ENCODE measurements at regions not wholly inside any gene's neighbourhood (a gene's known extent, or its start where the extent isn't known, plus 50 kb on each side); places are given as distances from the start of the nearest gene placed in this dataset.

- Histone ChIP-seq H3K4me3 (ENCODE audit: low read length) (no peak overlapping the region), H3K36me3 (replicated peaks; ENCODE audit: insufficient read depth, low read length) (no peaks in the 10 kb centered on the region), H4K20me1 (ENCODE audit: insufficient read depth, low read length) (no peaks in the 10 kb centered on the region), H2AFZ (ENCODE audit: low read length) (no peak overlapping the region), H3K9me2 (replicated peaks; ENCODE audit: insufficient read depth, low read length) (no peaks in the 10 kb centered on the region), H3K27me3 (replicated peaks; ENCODE audit: insufficient read depth, low read length) (no peaks in the 10 kb centered on the region), H3K4me2 (ENCODE audit: low read depth, low read length) (no peak overlapping the region), H3K79me2 (ENCODE audit: low read length) (no peaks in the 10 kb centered on the region), H3K27ac (ENCODE audit: low read length) (no peak overlapping the region), H3K4me1 (ENCODE audit: low read length) (no peaks in the 10 kb centered on the region), H3F3A (ENCODE audit: insufficient read depth, low read length) (no peaks in the 10 kb centered on the region), H3K9me3 (replicated peaks; ENCODE audit: insufficient read depth, low read length) (no peaks in the 10 kb centered on the region), H3K9ac (ENCODE audit: low read length) (no peak overlapping the region)
- TF ChIP-seq EZH2 (optimal IDR thresholded peaks at IDR 0.05; ENCODE audit: low read depth, low read length) (no peak), CTCF (IDR thresholded peaks at IDR 0.05; ENCODE audit: low read length) (no peak), EZH2phosphoT487 (IDR thresholded peaks at IDR 0.05; ENCODE audit: low read length) (no peak)
- DNase-seq, result no peak
These were observed 571.2 kb upstream of the DAB2 start for GRCh38 chr5:39995990-39996389.

GRCh38 chr5:39992617-39993202, 567.9 kb upstream of the DAB2 start:
- no peaks in the 10 kb centered on the region for H3K4me1 ChIP-seq (ENCODE audit: low read length)
- no peaks in the 10 kb centered on the region for H3K79me2 ChIP-seq (ENCODE audit: low read length)
- no peak for DNase-seq
- H3K9me3 ChIP-seq (replicated peaks; ENCODE audit: insufficient read depth, low read length), result no peaks in the 10 kb centered on the region
- no peak overlapping the region for H3K27ac ChIP-seq (ENCODE audit: low read length)
- no peaks in the 10 kb centered on the region for H3F3A ChIP-seq (ENCODE audit: insufficient read depth, low read length)
- H3K27me3 ChIP-seq (replicated peaks; ENCODE audit: insufficient read depth, low read length), result no peaks in the 10 kb centered on the region
- H3K9me2 ChIP-seq (replicated peaks; ENCODE audit: insufficient read depth, low read length), result no peaks in the 10 kb centered on the region
- H3K9ac ChIP-seq (ENCODE audit: low read length), result no peak overlapping the region
- no peaks in the 10 kb centered on the region for H3K36me3 ChIP-seq (replicated peaks; ENCODE audit: insufficient read depth, low read length)
- H3K4me3 ChIP-seq (ENCODE audit: low read length), result no peak overlapping the region
- no peaks in the 10 kb centered on the region for H4K20me1 ChIP-seq (ENCODE audit: insufficient read depth, low read length)
- TF ChIP-seq CTCF (IDR thresholded peaks at IDR 0.05; ENCODE audit: low read length), result no peak
- no peak overlapping the region for H2AFZ ChIP-seq (ENCODE audit: low read length)
- no peak overlapping the region for H3K4me2 ChIP-seq (ENCODE audit: low read depth, low read length)

DNA sequence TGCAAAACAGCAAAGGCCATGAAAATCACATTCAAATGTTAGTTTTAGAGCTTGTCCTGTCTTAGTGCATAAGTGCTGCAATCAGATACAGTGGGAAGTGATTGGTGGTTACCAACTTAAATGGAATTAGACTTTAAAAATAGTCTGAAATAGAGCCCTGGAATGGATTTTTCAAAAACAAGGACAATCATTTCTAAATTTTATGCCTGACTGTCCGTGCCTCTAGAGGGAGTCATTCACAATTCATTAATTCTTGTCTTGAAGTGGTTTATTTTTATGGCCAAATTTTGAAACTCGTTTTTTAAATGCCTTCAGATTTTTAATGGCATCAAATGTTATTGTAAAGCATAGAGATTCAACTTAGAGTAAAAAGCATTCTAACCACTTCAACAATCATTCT, 561.8 kb upstream of the DAB2 start:
- no peaks in the 10 kb centered on the region for H3K36me3 ChIP-seq (replicated peaks; ENCODE audit: insufficient read depth, low read length)
- H3K27ac ChIP-seq (ENCODE audit: low read length), result no peak overlapping the region
- no peak for DNase-seq
- no peaks in the 10 kb centered on the region for H4K20me1 ChIP-seq (ENCODE audit: insufficient read depth, low read length)
- H3K4me1 ChIP-seq (ENCODE audit: low read length), result no peaks in the 10 kb centered on the region
- no peaks in the 10 kb centered on the region for H3K27me3 ChIP-seq (replicated peaks; ENCODE audit: insufficient read depth, low read length)
- no peak for TF ChIP-seq EZH2phosphoT487 (IDR thresholded peaks at IDR 0.05; ENCODE audit: low read length)
- no peak for TF ChIP-seq EZH2 (optimal IDR thresholded peaks at IDR 0.05; ENCODE audit: low read depth, low read length)
- no peak for TF ChIP-seq CTCF (IDR thresholded peaks at IDR 0.05; ENCODE audit: low read length)
- H3F3A ChIP-seq (ENCODE audit: insufficient read depth, low read length), result no peaks in the 10 kb centered on the region
- no peak overlapping the region for H3K9ac ChIP-seq (ENCODE audit: low read length)
- no peaks in the 10 kb centered on the region for H3K79me2 ChIP-seq (ENCODE audit: low read length)
- H3K4me3 ChIP-seq (ENCODE audit: low read length), result no peak overlapping the region
- H3K9me2 ChIP-seq (replicated peaks; ENCODE audit: insufficient read depth, low read length), result no peaks in the 10 kb centered on the region
- H3K9me3 ChIP-seq (replicated peaks; ENCODE audit: insufficient read depth, low read length), result no peaks in the 10 kb centered on the region
- no peak overlapping the region for H2AFZ ChIP-seq (ENCODE audit: low read length)
- H3K4me2 ChIP-seq (ENCODE audit: low read depth, low read length), result no peak overlapping the region

Data from MM.1S (cell line).